CD8-positive, alpha-beta memory T cell (primary cell): ENCODE measurements at regions not wholly inside any gene's neighbourhood (a gene's known extent, or its start where the extent isn't known, plus 50 kb on each side); places are given as distances from the start of the nearest gene placed in this dataset.

ENCODE experiments used
- CTCF ChIA-PET: fragments of 350-600 bp; sonication (Branson Sonifier 250); formaldehyde crosslinking; loops from one replicate; lab custom pipeline; 2021; ENCODE audit warnings: antibody characterized with exemption; lab: Charles Lee
- POLR2A ChIA-PET: fragments of 350-600 bp; sonication (Branson Sonifier 250); formaldehyde crosslinking; loops from one replicate; lab custom pipeline; 2021; ENCODE audit warnings: antibody characterized with exemption; lab: Charles Lee
- DNase-seq, 5 donors: peaks; one replicate each; pipeline versions ENCODE4 v3.0.0 to v3.0.0-alpha.2; 2020 to 2022; ENCODE audit warnings: mixed read lengths in 1 of 5
- H3K27ac ChIP-seq: one replicate; pipeline ENCODE4 v1.7.0; 2013; ENCODE audit warnings: low read depth, mild to moderate bottlenecking, low read length, moderate library complexity
- H3K27me3 ChIP-seq: 2 replicates; pipeline ENCODE4 v1.7.0; 2013; ENCODE audit warnings: low read length, mild to moderate bottlenecking; ENCODE audit not compliant: insufficient read depth, poor library complexity, severe bottlenecking
- H3K36me3 ChIP-seq: 2 replicates; pipeline ENCODE4 v1.7.0; 2013; ENCODE audit warnings: mild to moderate bottlenecking, low read length, moderate library complexity; ENCODE audit not compliant: insufficient read depth
- H3K4me1 ChIP-seq: 2 replicates; pipeline ENCODE4 v1.7.0; 2013; ENCODE audit warnings: mild to moderate bottlenecking, low read length, moderate library complexity; ENCODE audit not compliant: insufficient read depth
- H3K4me3 ChIP-seq: 2 replicates; pipeline ENCODE4 v1.7.0; 2013; ENCODE audit warnings: mild to moderate bottlenecking, low read length
- H3K9me3 ChIP-seq: 2 replicates; pipeline ENCODE4 v1.7.0; 2013; ENCODE audit warnings: mild to moderate bottlenecking, low read length
- H3K27ac Mint-ChIP-seq, 8 donors: one replicate each; pipeline ENCODE4 v1.8.0; 2020 to 2021; ENCODE audit warnings: mixed read lengths in 8 of 8, mild to moderate bottlenecking in 6 of 8, inconsistent platforms in 3 of 8, moderate library complexity in 3 of 8
- H3K27me3 Mint-ChIP-seq, 2 donors: one replicate each; pipeline ENCODE4 v1.8.0; 2020 to 2021; ENCODE audit warnings: mixed read lengths in 2 of 2, mild to moderate bottlenecking in 1 of 2, moderate library complexity in 1 of 2
- H3K36me3 Mint-ChIP-seq, 3 donors: one replicate each; pipeline ENCODE4 v1.8.0; 2020 to 2021; ENCODE audit warnings: mixed read lengths in 3 of 3, inconsistent platforms in 1 of 3, mild to moderate bottlenecking in 1 of 3
- H3K4me1 Mint-ChIP-seq, 3 donors: one replicate each; pipeline ENCODE4 v1.8.0; 2020 to 2021; ENCODE audit warnings: mixed read lengths in 3 of 3, inconsistent platforms in 1 of 3, mild to moderate bottlenecking in 1 of 3
- H3K4me3 Mint-ChIP-seq, 7 donors: one replicate each; pipeline ENCODE4 v1.8.0; 2020 to 2021; ENCODE audit warnings: mixed read lengths in 7 of 7, mild to moderate bottlenecking in 6 of 7, moderate library complexity in 4 of 7, inconsistent platforms in 2 of 7
- H3K9me3 Mint-ChIP-seq, 5 donors: one replicate each; pipeline ENCODE4 v1.8.0; 2020 to 2022; ENCODE audit warnings: mixed read lengths in 5 of 5, mild to moderate bottlenecking in 3 of 5, moderate library complexity in 2 of 5, inconsistent platforms in 1 of 5

- Histone ChIP-seq H3K27ac (no peak overlapping the region), H3K27me3 (no peaks in the 10 kb centered on the region), H3K4me1 (peaks cover 3% of the 10 kb centered on the region), H3K4me3 (no peak overlapping the region), H3K36me3 (no peaks in the 10 kb centered on the region), H3K9me3 (no peaks in the 10 kb centered on the region)
- Mint-ChIP-seq H3K27ac (no peak overlapping the region), H3K27me3 (no peaks in the 10 kb centered on the region), H3K9me3 (no peaks in the 10 kb centered on the region), H3K4me3 (no peak overlapping the region), H3K4me1 (peaks cover 4 to 6% (median 6%) of the 10 kb centered on the region in 3 donors), H3K36me3 (peaks cover 0 to 2% (median 0%) of the 10 kb centered on the region in 3 donors)
- POLR2A ChIA-PET = no interaction called here
- CTCF ChIA-PET = no interaction called here
- DNase-seq = no peak
These were observed 245.4 kb upstream of the CBLB start for GRCh38 chr3:106114220-106114619.

DNA sequence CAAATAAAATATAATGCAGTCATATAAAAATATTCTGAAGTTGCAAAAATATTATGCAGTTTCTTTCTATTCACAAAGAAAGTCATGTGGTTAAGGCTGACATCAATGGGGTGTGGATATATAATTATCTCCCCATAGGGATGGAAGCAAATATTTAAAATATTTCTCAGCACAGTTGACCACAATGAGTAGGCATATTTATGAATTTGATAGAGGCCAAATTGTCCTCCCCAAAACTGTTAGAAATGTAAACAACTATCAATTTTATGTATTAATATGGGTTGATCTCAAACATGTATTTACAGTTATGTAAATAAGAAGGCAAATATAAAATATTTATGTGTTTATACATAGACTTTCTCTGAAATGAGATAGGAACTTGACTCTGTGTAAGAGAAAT lies 246.0 kb upstream of the CBLB start:
- Mint-ChIP-seq H3K36me3 (peaks cover 0 to 2% (median 0%) of the 10 kb centered on the region in 3 donors), H3K9me3 (no peaks in the 10 kb centered on the region), H3K27ac (no peak overlapping the region), H3K27me3 (no peaks in the 10 kb centered on the region), H3K4me3 (no peak overlapping the region), H3K4me1 (no peaks in the 10 kb centered on the region)
- no peaks in the 10 kb centered on the region for H3K27me3 ChIP-seq
- H3K4me1 ChIP-seq = no peaks in the 10 kb centered on the region
- no peak overlapping the region for H3K4me3 ChIP-seq
- no peaks in the 10 kb centered on the region for H3K9me3 ChIP-seq
- CTCF ChIA-PET = no interaction called here
- H3K27ac ChIP-seq = no peak overlapping the region
- DNase-seq = no peak
- H3K36me3 ChIP-seq = no peaks in the 10 kb centered on the region
- POLR2A ChIA-PET = no interaction called here

- peaks cover 0 to 2% (median 0%) of the 10 kb centered on the region in 3 donors for H3K36me3 Mint-ChIP-seq
- no peaks in the 10 kb centered on the region for H3K9me3 Mint-ChIP-seq
- ChIA-PET POLR2A (no interaction called here), CTCF (no interaction called here)
- H3K4me1 Mint-ChIP-seq = no peaks in the 10 kb centered on the region
- Histone ChIP-seq H3K4me3 (no peak overlapping the region), H3K9me3 (no peaks in the 10 kb centered on the region), H3K27me3 (no peaks in the 10 kb centered on the region), H3K4me1 (no peaks in the 10 kb centered on the region), H3K36me3 (no peaks in the 10 kb centered on the region), H3K27ac (no peak overlapping the region)
- no peak overlapping the region for H3K27ac Mint-ChIP-seq
- no peak overlapping the region for H3K4me3 Mint-ChIP-seq
- no peak for DNase-seq
- H3K27me3 Mint-ChIP-seq = no peaks in the 10 kb centered on the region
These were observed 246.7 kb upstream of the CBLB start for GRCh38 chr3:106115557-106115956.

GRCh38 chr3:106116733-106117489 lies 248.1 kb upstream of the CBLB start:
- Mint-ChIP-seq H3K4me3 (no peak overlapping the region), H3K4me1 (no peaks in the 10 kb centered on the region), H3K27me3 (no peaks in the 10 kb centered on the region), H3K9me3 (no peaks in the 10 kb centered on the region), H3K36me3 (peaks cover 0 to 2% (median 0%) of the 10 kb centered on the region in 3 donors), H3K27ac (peak overlapping the region in 1 of 8 donors; percentile 61)
- ChIA-PET CTCF (no interaction called here), POLR2A (no interaction called here)
- no peak overlapping the region for H3K4me3 ChIP-seq
- H3K27me3 ChIP-seq = no peaks in the 10 kb centered on the region
- H3K4me1 ChIP-seq = no peaks in the 10 kb centered on the region
- peak in 1 of 5 donors; percentile 37 for DNase-seq
- H3K36me3 ChIP-seq = no peaks in the 10 kb centered on the region
- H3K27ac ChIP-seq = no peak overlapping the region
- H3K9me3 ChIP-seq = no peaks in the 10 kb centered on the region

- H3K4me1 Mint-ChIP-seq = no peaks in the 10 kb centered on the region
- peaks cover 0 to 2% (median 0%) of the 10 kb centered on the region in 3 donors for H3K36me3 Mint-ChIP-seq
- no peaks in the 10 kb centered on the region for H3K9me3 Mint-ChIP-seq
- ChIA-PET CTCF (no interaction called here), POLR2A (no interaction called here)
- H3K27me3 Mint-ChIP-seq = no peaks in the 10 kb centered on the region
- H3K27ac Mint-ChIP-seq = no peak overlapping the region
- DNase-seq = no peak
- Histone ChIP-seq H3K4me1 (no peaks in the 10 kb centered on the region), H3K4me3 (no peak overlapping the region), H3K36me3 (no peaks in the 10 kb centered on the region), H3K9me3 (no peaks in the 10 kb centered on the region), H3K27ac (no peak overlapping the region), H3K27me3 (no peaks in the 10 kb centered on the region)
- H3K4me3 Mint-ChIP-seq = no peak overlapping the region
These were observed 248.7 kb upstream of the CBLB start for GRCh38 chr3:106117490-106117858.

- Histone ChIP-seq H3K4me1 (no peaks in the 10 kb centered on the region), H3K4me3 (no peak overlapping the region), H3K9me3 (no peaks in the 10 kb centered on the region), H3K27me3 (no peaks in the 10 kb centered on the region), H3K27ac (no peak overlapping the region), H3K36me3 (no peaks in the 10 kb centered on the region)
- Mint-ChIP-seq H3K36me3 (peaks cover 0 to 2% (median 0%) of the 10 kb centered on the region in 3 donors), H3K27me3 (peaks cover 0 to 2% of the 10 kb centered on the region in 2 donors), H3K4me3 (no peak overlapping the region), H3K27ac (peak overlapping the region in 1 of 8 donors; percentile 30), H3K4me1 (no peaks in the 10 kb centered on the region), H3K9me3 (no peaks in the 10 kb centered on the region)
- no peak for DNase-seq
- ChIA-PET CTCF (no interaction called here), POLR2A (no interaction called here)
These were observed 250.8 kb upstream of the CBLB start for GRCh38 chr3:106119614-106120082.

DNA sequence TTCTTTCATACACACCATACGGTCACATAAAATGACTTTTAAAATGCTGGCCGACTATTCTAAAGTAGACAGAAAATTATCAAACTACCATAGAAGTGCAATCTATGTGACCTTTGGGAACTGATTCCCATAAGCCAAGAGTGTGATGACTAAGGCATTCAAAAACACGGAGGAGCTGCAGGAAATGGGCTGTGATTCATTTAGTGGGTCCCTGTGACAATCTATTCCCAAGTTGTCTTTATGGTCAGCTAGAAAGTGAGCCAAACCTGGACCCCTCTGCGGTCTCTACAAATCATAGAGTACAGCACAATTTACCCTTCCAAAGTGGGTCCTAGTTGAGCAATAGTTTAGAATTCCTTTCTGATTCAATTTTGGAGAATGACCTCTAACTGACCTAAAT lies 251.5 kb upstream of the CBLB start:
- H3K27ac ChIP-seq = no peak overlapping the region
- H3K36me3 ChIP-seq = no peaks in the 10 kb centered on the region
- H3K4me1 Mint-ChIP-seq = no peaks in the 10 kb centered on the region
- peaks cover 0 to 2% (median 0%) of the 10 kb centered on the region in 3 donors for H3K36me3 Mint-ChIP-seq
- no peak overlapping the region for H3K27ac Mint-ChIP-seq
- no peaks in the 10 kb centered on the region for H3K9me3 Mint-ChIP-seq
- no peaks in the 10 kb centered on the region for H3K4me1 ChIP-seq
- DNase-seq = no peak
- ChIA-PET CTCF (no interaction called here), POLR2A (no interaction called here)
- no peaks in the 10 kb centered on the region for H3K9me3 ChIP-seq
- H3K27me3 ChIP-seq = no peaks in the 10 kb centered on the region
- H3K4me3 ChIP-seq = no peak overlapping the region
- no peak overlapping the region for H3K4me3 Mint-ChIP-seq
- peaks cover 0 to 2% of the 10 kb centered on the region in 2 donors for H3K27me3 Mint-ChIP-seq

GRCh38 chr3:106121491-106122289 lies 252.9 kb upstream of the CBLB start:
- no peak for DNase-seq
- no peaks in the 10 kb centered on the region for H3K36me3 ChIP-seq
- Mint-ChIP-seq H3K4me3 (no peak overlapping the region), H3K36me3 (peaks cover 0 to 2% (median 0%) of the 10 kb centered on the region in 3 donors), H3K9me3 (no peaks in the 10 kb centered on the region), H3K27ac (no peak overlapping the region), H3K27me3 (peaks cover 0 to 2% of the 10 kb centered on the region in 2 donors), H3K4me1 (no peaks in the 10 kb centered on the region)
- H3K4me1 ChIP-seq = no peaks in the 10 kb centered on the region
- no peak overlapping the region for H3K27ac ChIP-seq
- CTCF ChIA-PET = no interaction called here
- no peaks in the 10 kb centered on the region for H3K27me3 ChIP-seq
- POLR2A ChIA-PET = no interaction called here
- no peaks in the 10 kb centered on the region for H3K9me3 ChIP-seq
- H3K4me3 ChIP-seq = no peak overlapping the region
